HEK293 (cell line): ENCODE measurements at regions not wholly inside any gene's neighbourhood (a gene's known extent, or its start where the extent isn't known, plus 50 kb on each side); places are given as distances from the start of the nearest gene placed in this dataset.

Source experiments
- CTCF ChIA-PET: fragments of 350-600 bp; formaldehyde crosslinking; extraction: SDS; loops from one replicate; lab custom pipeline; 2021; ENCODE audit warnings: antibody characterized with exemption; lab: Yijun Ruan, JAX
- POLR2A ChIA-PET: fragments of 300-600 bp; formaldehyde crosslinking; extraction: SDS; loops from one replicate; lab custom pipeline; 2020; ENCODE audit warnings: antibody characterized with exemption, inconsistent platforms; lab: Yijun Ruan, JAX
- H3K27ac ChIP-seq: fragments of 200-500 bp; sonication (Bioruptor generic); 2 replicates; pipeline ENCODE4 v1.5.1; 2014; ENCODE audit warnings: low read depth, low read length, control low read depth, inconsistent platforms; ENCODE audit errors: extremely low read depth
- H3K36me3 ChIP-seq, 2 experiments: fragments of 200-500 bp in 1 of 2; sonication (Bioruptor generic) in 1 of 2; 1 replicate in 1 of 2; 2 replicates in 1 of 2; pipeline ENCODE4 v1.5.1; 2014 to 2017; ENCODE audit warnings: inconsistent platforms in 2 of 2, low read length in 2 of 2; ENCODE audit not compliant: control insufficient read depth in 2 of 2, insufficient read depth in 1 of 2
- H3K4me1 ChIP-seq: fragments of 200-500 bp; sonication (Bioruptor generic); 2 replicates; pipeline ENCODE4 v1.5.1; 2014; ENCODE audit warnings: mild to moderate bottlenecking, low read length, inconsistent platforms; ENCODE audit not compliant: control insufficient read depth, insufficient read depth
- H3K4me3 ChIP-seq: 2 replicates; pipeline ENCODE4 v1.5.1; 2011; ENCODE audit warnings: low read depth, mild to moderate bottlenecking, control low read depth, low read length, moderate library complexity
- H3K9me3 ChIP-seq: fragments of 200-500 bp; sonication (Bioruptor generic); 2 replicates; pipeline ENCODE4 v1.5.1; 2014; ENCODE audit warnings: low read depth, low read length, inconsistent platforms; ENCODE audit not compliant: control insufficient read depth, insufficient read depth
- FEZF1 ChIP-seq: fragments of 450-650 bp; formaldehyde crosslinking; IDR thresholded peaks from 2 replicates; pipeline ENCODE4 v1.5.1; 2016; ENCODE audit warnings: missing biosample characterization, missing genetic modification characterization
- IKZF3 ChIP-seq: fragments of 450-650 bp; IDR thresholded peaks from 2 replicates; pipeline ENCODE4 v1.5.0; 2018; ENCODE audit warnings: missing biosample characterization, mild to moderate bottlenecking, missing genetic modification characterization, moderate library complexity
- INSM2 ChIP-seq: fragments of 450-650 bp; formaldehyde crosslinking; IDR thresholded peaks from 2 replicates; pipeline ENCODE4 v1.5.1; 2016; ENCODE audit warnings: missing biosample characterization, missing genetic modification characterization
- MYNN ChIP-seq: fragments of 450-650 bp; formaldehyde crosslinking; IDR thresholded peaks from 2 replicates; pipeline ENCODE4 v1.5.1; 2016; ENCODE audit warnings: missing biosample characterization, missing genetic modification characterization, borderline replicate concordance
- SP2 ChIP-seq: fragments of 450-650 bp; formaldehyde crosslinking; IDR thresholded peaks from 2 replicates; pipeline ENCODE4 v1.5.1; 2016; ENCODE audit warnings: missing biosample characterization, missing genetic modification characterization
- YY2 ChIP-seq: fragments of 450-650 bp; formaldehyde crosslinking; IDR thresholded peaks from 2 replicates; pipeline ENCODE4 v1.5.1; 2016; ENCODE audit warnings: missing biosample characterization, missing genetic modification characterization
- ZBTB17 ChIP-seq: fragments of 450-650 bp; formaldehyde crosslinking; IDR thresholded peaks from 2 replicates; pipeline ENCODE4 v1.5.1; 2016; ENCODE audit warnings: missing biosample characterization, missing genetic modification characterization
- ZBTB21 ChIP-seq: fragments of 450-650 bp; formaldehyde crosslinking; IDR thresholded peaks from 2 replicates; pipeline ENCODE4 v1.5.1; 2017; ENCODE audit warnings: missing biosample characterization, missing genetic modification characterization
- ZBTB8A ChIP-seq: fragments of 450-650 bp; formaldehyde crosslinking; IDR thresholded peaks from 2 replicates; pipeline ENCODE4 v1.5.1; 2016; ENCODE audit warnings: missing biosample characterization, missing genetic modification characterization
- ZFP41 ChIP-seq: fragments of 450-650 bp; formaldehyde crosslinking; IDR thresholded peaks from 2 replicates; pipeline ENCODE4 v1.5.1; 2016; ENCODE audit warnings: missing biosample characterization, missing genetic modification characterization, borderline replicate concordance
- ZNF112 ChIP-seq: fragments of 450-650 bp; formaldehyde crosslinking; IDR thresholded peaks from 2 replicates; pipeline ENCODE4 v1.5.0; 2017; ENCODE audit warnings: missing biosample characterization, missing genetic modification characterization
- ZNF146 ChIP-seq: fragments of 450-650 bp; formaldehyde crosslinking; IDR thresholded peaks from 2 replicates; pipeline ENCODE4 v1.5.1; 2016; ENCODE audit warnings: missing biosample characterization, missing genetic modification characterization
- ZNF175 ChIP-seq: fragments of 450-650 bp; formaldehyde crosslinking; IDR thresholded peaks from 2 replicates; pipeline ENCODE4 v1.5.1; 2016; ENCODE audit warnings: missing biosample characterization, missing genetic modification characterization
- ZNF23 ChIP-seq: fragments of 450-650 bp; formaldehyde crosslinking; IDR thresholded peaks from 2 replicates; pipeline ENCODE4 v1.5.1; 2016; ENCODE audit warnings: missing biosample characterization, missing genetic modification characterization, borderline replicate concordance
- ZNF302 ChIP-seq: fragments of 450-650 bp; formaldehyde crosslinking; IDR thresholded peaks from 2 replicates; pipeline ENCODE4 v1.5.1; 2016; ENCODE audit warnings: missing biosample characterization, missing genetic modification characterization, low read depth
- ZNF335 ChIP-seq: fragments of 450-650 bp; formaldehyde crosslinking; conservative IDR thresholded peaks from 2 replicates; pipeline ENCODE4 v1.5.1; 2016; ENCODE audit warnings: missing biosample characterization, missing genetic modification characterization
- ZNF362 ChIP-seq: fragments of 450-650 bp; formaldehyde crosslinking; IDR thresholded peaks from 2 replicates; pipeline ENCODE4 v1.5.1; 2016; ENCODE audit warnings: missing biosample characterization, missing genetic modification characterization
- ZNF426 ChIP-seq: fragments of 450-650 bp; formaldehyde crosslinking; IDR thresholded peaks from 2 replicates; pipeline ENCODE4 v1.5.1; 2017; ENCODE audit warnings: missing biosample characterization, missing genetic modification characterization, mild to moderate bottlenecking, inconsistent platforms, moderate library complexity
- ZNF488 ChIP-seq: fragments of 450-650 bp; formaldehyde crosslinking; IDR thresholded peaks from 2 replicates; pipeline ENCODE4 v1.5.1; 2016; ENCODE audit warnings: missing biosample characterization, missing genetic modification characterization
- ZNF555 ChIP-seq: fragments of 450-650 bp; formaldehyde crosslinking; conservative IDR thresholded peaks from 2 replicates; pipeline ENCODE4 v1.5.1; 2017; ENCODE audit warnings: missing biosample characterization, mild to moderate bottlenecking, missing genetic modification characterization, inconsistent platforms
- ZNF596 ChIP-seq: fragments of 450-650 bp; IDR thresholded peaks from 2 replicates; pipeline ENCODE4 v1.5.0; 2018; ENCODE audit warnings: missing biosample characterization, mild to moderate bottlenecking, missing genetic modification characterization, moderate library complexity
- ZNF670 ChIP-seq: fragments of 450-650 bp; formaldehyde crosslinking; IDR thresholded peaks from 2 replicates; pipeline ENCODE4 v1.5.1; 2016; ENCODE audit warnings: missing biosample characterization, missing genetic modification characterization, low read depth
- ZNF768 ChIP-seq: fragments of 450-650 bp; formaldehyde crosslinking; IDR thresholded peaks from 2 replicates; pipeline ENCODE4 v1.5.1; 2018; ENCODE audit warnings: missing biosample characterization, mild to moderate bottlenecking, missing genetic modification characterization
- ZXDB ChIP-seq: fragments of 450-650 bp; formaldehyde crosslinking; IDR thresholded peaks from 2 replicates; pipeline ENCODE4 v1.5.1; 2016; ENCODE audit warnings: missing biosample characterization, missing genetic modification characterization
- TF ChIP-seq, protein P1 (sequence below): fragments of 450-650 bp; formaldehyde crosslinking; IDR thresholded peaks from 2 replicates; pipeline ENCODE4 v1.5.1; 2016; ENCODE audit warnings: missing biosample characterization, missing genetic modification characterization
- TF ChIP-seq, protein P2 (sequence below): fragments of 450-650 bp; formaldehyde crosslinking; IDR thresholded peaks from 2 replicates; pipeline ENCODE4 v1.5.1; 2016; ENCODE audit warnings: missing biosample characterization, missing genetic modification characterization

DNA sequence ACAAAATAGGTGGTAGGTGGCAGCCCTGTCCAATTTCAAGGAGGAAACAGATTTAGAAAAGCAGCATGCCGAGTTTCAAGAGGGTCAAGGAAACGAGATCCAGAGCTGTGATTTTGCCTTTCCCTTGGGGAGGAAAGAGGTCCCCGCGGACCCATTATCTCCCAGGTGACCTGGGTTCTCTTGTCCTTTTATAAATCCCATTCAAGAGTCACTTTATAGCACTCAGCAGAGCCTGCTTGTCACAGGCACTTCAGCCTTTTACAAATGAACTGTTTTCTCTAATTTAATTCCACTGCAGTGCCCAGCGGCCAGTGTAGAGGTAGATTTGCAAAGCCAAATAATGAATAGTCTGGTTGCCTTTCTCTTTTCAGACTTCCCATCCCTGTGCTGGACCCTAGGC lies 99.9 kb downstream of the CD47 start (continued):
- TF ChIP-seq ZXDB (tag by site-specific recombination): no peak
- TF ChIP-seq ZNF488: no peak

- Histone ChIP-seq H3K9me3 (no peaks in the 10 kb centered on the region), H3K27ac (no peak overlapping the region), H3K4me1 (no peaks in the 10 kb centered on the region), H3K4me3 (no peak overlapping the region)
- POLR2A ChIA-PET: no interaction called here
- TF ChIP-seq ZNF362 (tag by site-specific recombination) (no peak), FEZF1 (tag by site-specific recombination) (no peak), YY2 (tag by site-specific recombination) (no peak), ZFP41 (tag by site-specific recombination) (no peak), ZNF768 (tag by site-specific recombination) (no peak), INSM2 (tag by site-specific recombination) (no peak), MYNN (tag by site-specific recombination) (no peak), ZNF335 (tag by site-specific recombination) (no peak), ZNF23 (tag by site-specific recombination) (no peak), ZBTB17 (tag by site-specific recombination) (no peak)
- TF ChIP-seq, all 188 proteins: peak for 0
- CTCF ChIA-PET: no interaction called here
- H3K36me3 ChIP-seq: no peaks in the 10 kb centered on the region
These were observed 100.4 kb downstream of the CD47 start for GRCh38 chr3:107990433-107990832.

DNA sequence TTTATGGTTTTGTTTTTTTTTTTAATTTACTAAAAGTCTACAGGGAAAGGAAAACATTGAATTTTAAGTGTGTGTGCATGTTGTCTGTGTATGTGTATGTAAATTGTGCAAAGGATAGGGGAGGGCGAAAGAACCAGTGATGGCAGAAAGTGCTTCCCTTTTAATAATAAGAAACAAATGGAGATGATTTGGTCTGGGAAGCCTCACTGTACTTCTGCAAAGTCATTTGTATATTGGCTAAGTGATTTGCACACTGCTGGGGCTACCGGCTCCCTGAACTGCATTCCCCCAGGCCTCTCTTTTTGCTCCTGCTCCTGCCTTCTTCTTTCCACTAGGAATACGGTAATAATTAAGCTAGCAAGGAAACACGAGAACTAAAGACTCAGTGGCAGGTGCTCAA lies 101.2 kb downstream of the CD47 start:
- Histone ChIP-seq H3K36me3 (no peaks in the 10 kb centered on the region), H3K27ac (no peak overlapping the region)
- TF ChIP-seq ZNF112: no peak
- TF ChIP-seq ZNF596 (tag by site-specific recombination): no peak
- TF ChIP-seq ZNF670: no peak
- TF ChIP-seq ZNF302 (tag by site-specific recombination): no peak
- TF ChIP-seq, protein P1, sequence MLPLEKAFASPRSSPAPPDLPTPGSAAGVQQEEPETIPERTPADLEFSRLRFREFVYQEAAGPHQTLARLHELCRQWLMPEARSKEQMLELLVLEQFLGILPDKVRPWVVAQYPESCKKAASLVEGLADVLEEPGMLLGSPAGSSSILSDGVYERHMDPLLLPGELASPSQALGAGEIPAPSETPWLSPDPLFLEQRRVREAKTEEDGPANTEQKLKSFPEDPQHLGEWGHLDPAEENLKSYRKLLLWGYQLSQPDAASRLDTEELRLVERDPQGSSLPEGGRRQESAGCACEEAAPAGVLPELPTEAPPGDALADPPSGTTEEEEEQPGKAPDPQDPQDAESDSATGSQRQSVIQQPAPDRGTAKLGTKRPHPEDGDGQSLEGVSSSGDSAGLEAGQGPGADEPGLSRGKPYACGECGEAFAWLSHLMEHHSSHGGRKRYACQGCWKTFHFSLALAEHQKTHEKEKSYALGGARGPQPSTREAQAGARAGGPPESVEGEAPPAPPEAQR (tag by site-specific recombination): no peak
- no peak for TF ChIP-seq ZBTB21
- no peak for TF ChIP-seq IKZF3
- TF ChIP-seq ZNF175 (tag by site-specific recombination): no peak
- TF ChIP-seq ZBTB17 (tag by site-specific recombination): no peak
- TF ChIP-seq ZNF426 (tag by site-specific recombination): no peak
- TF ChIP-seq ZNF555 (tag by site-specific recombination): no peak
- no peak for TF ChIP-seq ZNF488
- TF ChIP-seq ZBTB8A: no peak
- no peak for TF ChIP-seq ZNF146
- TF ChIP-seq, protein P2, sequence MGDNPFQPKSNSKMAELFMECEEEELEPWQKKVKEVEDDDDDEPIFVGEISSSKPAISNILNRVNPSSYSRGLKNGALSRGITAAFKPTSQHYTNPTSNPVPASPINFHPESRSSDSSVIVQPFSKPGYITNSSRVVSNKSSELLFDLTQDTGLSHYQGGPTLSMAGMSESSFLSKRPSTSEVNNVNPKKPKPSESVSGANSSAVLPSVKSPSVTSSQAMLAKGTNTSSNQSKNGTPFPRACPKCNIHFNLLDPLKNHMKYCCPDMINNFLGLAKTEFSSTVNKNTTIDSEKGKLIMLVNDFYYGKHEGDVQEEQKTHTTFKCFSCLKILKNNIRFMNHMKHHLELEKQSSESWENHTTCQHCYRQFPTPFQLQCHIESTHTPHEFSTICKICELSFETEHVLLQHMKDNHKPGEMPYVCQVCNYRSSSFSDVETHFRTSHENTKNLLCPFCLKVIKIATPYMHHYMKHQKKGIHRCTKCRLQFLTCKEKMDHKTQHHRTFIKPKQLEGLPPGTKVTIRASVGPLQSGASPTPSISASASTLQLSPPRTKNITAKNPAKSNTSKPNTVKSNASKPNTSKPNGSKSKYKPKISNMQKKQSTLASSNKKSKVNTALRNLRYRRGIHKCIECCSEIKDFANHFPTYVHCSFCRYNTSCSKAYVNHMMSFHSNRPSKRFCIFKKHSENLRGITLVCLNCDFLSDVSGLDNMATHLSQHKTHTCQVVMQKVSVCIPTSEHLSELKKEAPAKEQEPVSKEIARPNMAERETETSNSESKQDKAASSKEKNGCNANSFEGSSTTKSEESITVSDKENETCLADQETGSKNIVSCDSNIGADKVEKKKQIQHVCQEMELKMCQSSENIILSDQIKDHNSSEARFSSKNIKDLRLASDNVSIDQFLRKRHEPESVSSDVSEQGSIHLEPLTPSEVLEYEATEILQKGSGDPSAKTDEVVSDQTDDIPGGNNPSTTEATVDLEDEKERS (tag by site-specific recombination): no peak
- no peak for TF ChIP-seq SP2
- TF ChIP-seq, all 188 proteins: peak for 0
- CTCF ChIA-PET: no interaction called here
- Histone ChIP-seq H3K9me3 (no peaks in the 10 kb centered on the region), H3K4me1 (no peaks in the 10 kb centered on the region), H3K4me3 (no peak overlapping the region)
- POLR2A ChIA-PET: no interaction called here
